NCI-H526 (cell line): ENCODE measurements at regions not wholly inside any gene's neighbourhood (a gene's known extent, or its start where the extent isn't known, plus 50 kb on each side); places are given as distances from the start of the nearest gene placed in this dataset.

Experiments used
- DNase-seq, 2 experiments: peaks; one replicate each; lab custom pipeline; 2025; lab: John Stamatoyannopoulos, UW

DNA sequence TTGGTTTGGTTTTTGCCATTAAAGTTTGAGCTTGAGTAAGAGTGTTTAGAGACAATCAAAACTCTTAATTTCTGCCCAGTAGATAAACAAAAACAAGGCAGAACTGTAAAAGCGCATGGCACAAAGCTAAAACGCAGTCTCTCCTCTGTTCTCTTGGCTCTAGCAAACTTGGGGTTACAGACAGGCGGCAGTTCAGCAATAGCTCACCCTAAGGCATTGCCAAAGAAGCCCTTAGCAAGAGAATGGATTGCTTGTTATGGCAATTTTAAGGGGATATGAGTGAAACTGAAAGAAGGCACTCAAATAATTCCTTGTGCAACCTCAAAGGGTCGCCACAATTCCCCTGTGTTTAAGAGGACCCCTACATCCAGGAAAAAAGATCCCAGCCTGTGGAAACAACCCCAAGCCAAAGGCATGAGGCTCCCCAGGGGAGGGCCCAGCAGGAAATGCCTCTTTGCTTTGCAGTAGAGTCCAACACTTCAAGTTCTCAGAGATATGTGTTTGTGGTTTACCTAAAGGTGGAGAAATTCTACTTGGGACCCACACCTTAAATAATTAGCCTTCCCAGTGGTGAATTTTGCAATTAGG is 317.0 kb upstream of the MPDZ start:
- DNase-seq = no peak

DNA sequence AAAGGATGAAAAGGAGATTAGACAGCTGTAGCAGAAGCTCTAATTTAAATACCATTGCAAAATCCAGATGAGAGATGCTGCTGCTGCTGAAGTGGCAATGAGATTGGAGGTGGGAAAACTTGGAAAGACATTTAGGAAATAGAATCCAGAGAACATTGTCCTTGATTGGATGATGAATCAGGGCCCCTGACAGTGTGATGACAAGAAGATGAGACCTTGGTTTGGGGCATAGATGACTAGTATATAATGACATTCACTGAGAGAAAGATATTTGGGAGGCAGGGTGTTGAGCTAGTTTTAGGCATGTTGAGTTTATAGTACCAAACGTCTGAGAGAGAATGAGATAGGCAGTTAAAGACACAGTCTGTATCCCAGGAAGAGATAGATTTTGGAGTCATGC is 311.5 kb upstream of the MPDZ start:
- DNase-seq = no peak

DNA sequence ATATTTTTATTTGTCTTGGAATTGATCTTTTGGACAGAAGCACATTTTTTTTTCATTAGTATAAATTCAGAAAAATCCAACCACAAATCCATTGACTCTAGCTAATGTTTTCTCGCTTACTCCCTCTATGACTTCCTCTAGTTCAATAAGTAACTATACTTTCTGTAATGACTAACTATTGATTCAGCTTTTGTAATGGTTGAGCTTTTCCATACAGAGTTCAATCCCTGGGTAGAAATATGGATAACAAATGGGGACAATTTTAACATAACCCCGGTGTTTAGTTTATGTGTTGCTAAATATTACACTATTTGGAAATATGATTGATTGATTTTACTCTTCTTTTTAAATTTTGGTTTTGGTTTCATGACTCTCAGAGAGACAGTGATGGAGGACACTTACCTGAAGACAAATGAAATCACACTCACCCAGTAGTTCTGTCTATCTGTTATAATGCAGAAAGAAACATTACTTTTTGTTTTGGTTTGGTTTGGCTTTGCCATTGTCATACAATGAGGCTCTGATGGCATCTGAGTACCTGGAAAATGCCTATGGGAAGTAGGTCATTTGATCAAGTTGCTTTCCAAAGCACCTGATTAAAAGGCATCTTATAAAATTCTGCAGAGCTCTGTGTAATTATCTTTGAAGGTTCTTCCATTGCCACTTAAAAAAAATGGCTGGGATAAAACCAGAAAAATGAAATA is 309.7 kb upstream of the MPDZ start:
- no peak for DNase-seq

DNA sequence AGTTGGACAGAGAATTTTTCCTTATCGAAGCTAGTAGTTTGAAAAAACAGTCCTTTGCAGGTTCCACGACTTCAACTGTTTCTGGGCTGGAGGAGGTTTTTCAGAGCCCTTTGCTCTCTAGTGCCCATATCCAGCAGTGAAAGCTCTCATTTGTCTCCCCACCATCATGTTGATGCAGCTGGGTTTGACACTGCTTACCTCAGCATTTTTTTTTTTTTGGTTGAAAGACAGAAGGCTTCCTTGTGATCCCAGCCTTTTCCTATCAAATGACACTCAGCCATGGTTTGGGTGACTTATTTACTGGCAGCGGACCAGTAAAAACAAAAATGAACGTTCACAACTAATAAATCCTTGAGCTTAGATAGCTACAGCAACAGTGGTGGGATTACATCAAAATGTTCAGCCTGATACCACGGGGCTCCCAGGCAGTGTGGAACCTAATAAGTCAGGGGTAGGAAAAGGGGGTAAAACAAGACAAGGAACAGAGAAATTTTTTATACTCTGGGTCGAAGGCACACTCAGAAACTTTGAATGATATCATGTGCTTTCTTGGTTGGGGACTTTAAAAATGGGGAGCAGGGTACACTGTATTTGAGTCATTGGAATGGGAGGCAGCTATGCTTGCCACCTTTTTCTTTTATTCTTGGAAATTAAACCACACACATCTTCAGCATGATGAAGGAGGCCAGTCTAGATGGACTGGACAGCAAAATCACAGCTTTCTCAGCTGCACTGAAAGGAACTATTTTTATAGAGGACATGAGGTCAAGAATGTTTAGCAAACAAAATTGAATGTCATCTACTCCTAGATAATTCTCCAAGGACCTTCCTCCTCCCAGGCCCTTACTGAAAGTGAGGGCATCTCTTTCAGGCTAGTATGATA is 308.9 kb upstream of the MPDZ start:
- DNase-seq = no peak

DNA sequence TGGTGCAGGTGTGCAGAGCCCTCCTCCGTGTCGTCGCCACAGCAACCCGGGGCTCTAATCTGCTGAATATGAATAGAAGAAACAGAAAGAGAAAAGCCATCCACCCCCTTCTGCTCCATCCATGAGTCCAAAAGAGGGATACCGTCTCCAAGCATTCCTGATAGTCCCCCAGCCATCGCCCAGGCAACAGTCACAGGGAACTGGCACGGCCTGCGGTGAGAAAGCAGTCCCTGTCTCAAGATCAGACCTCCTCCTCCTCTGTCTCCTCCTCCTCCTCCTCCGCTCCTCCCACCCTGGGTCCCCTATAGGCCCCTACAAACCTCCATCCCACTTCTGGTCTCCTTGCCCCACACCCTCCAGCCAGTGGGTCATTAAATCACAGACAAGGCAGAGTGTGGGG is 308.1 kb upstream of the MPDZ start:
- no peak for DNase-seq

DNA sequence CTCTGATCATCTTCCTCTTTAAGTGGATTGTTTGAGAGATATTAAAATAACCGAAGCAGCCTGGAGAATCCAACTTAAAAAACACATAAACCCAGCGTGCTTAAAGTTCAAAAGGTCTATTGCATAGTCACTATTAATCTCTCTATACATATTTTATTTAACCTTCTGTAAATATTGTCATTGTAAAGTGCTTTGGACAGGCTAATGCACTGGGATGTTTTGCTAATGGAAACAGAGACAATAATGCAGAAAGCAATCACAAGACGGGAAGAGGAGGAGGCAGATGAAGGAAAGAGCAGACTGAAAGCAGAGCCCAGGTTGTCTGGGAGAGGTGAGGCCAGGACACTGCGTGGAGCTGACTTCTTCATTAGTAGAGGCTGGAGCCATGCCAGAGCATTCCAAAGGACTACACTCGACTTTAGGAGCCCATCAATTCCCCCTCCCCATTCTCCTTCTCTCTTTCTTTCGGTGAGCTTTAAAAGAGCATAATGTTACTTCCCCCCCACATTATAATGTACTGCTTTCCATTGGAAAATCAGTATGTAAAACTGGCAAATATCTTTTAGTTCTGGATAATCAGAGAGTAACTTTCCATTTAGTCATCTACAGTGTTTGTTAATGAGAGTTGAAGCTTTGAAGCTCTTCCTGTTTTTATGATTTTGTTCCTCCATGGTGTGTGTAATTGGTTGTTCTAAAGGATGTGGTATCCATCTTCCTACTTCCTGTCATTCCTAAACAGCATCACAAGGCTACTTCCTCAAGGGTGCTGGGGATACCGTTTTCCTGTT is 307.3 kb upstream of the MPDZ start:
- no peak for DNase-seq

DNA sequence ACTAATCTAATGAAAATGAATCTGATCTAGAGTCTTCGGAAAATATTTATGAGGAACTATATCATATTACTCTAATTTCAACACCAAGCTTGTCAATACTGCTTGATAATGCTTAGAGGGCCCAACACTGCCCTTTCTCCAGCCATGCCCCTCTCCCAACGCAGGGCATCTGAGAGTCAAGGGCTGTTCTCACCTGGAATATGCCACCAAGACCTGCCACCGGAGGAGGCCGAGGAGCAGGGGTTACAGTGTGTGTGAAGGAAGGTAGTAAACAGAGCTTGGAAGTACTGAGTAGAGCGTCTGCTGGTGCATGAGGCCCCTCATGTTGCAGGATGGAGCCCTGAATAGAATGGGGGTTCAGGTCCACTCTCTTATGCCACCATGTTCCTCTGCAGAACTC is 301.3 kb upstream of the MPDZ start:
- DNase-seq = no peak

DNA sequence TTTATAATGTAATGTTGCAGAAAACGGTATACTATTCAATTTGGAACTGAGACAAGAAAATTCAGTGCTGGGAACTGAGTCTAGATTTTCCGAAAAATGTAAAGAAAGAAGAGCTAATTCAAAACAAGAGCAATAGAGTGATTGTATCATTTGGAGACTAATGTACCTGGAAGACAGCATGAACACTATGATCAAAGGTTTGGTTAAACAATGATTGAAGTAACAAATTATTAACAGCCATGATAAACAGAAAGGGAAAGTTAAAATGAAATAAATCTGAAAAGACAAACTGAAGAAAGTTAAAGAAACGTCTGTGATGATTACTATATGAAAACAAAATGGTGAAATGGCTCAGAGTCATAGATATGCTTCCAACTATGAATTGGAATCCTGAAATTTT is 300.6 kb upstream of the MPDZ start:
- DNase-seq = no peak

DNA sequence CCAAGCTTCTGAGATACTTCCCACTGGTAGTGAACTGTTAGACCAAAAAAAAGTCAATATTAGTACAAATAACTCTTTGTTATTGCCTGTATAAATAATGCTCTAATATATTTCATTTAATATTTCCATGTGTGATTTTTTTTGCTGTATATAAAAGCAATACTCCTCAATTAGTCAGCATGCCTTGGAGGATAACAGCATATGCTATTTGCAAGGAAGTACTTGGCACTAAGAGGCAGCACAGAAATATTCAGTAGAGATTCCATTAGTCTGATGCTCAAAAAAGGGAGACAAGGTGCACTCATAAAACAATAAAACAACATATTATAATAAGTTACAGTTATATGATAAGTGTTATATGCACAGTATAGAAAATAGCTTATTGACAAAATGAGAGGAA is 296.6 kb upstream of the MPDZ start:
- no peak for DNase-seq

DNA sequence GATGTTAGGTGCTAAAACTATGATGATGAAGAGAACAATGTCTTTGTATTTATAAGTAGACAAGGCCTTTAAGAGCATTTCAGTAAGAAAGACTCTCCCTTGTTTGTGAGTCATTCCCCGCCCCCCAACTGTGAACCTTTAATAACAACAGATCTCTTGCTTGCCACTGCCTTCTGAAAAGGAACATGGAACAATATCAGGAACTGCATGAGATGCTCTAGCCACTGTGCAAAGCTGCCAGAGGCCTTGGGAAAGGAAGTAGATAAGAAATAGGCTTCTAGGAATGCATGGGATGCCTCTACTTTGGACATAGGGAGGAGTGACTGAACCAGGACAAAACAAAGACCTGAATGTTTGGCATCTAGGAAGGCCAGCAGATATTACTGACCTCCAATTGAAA is 296.1 kb upstream of the MPDZ start:
- DNase-seq = no peak

DNA sequence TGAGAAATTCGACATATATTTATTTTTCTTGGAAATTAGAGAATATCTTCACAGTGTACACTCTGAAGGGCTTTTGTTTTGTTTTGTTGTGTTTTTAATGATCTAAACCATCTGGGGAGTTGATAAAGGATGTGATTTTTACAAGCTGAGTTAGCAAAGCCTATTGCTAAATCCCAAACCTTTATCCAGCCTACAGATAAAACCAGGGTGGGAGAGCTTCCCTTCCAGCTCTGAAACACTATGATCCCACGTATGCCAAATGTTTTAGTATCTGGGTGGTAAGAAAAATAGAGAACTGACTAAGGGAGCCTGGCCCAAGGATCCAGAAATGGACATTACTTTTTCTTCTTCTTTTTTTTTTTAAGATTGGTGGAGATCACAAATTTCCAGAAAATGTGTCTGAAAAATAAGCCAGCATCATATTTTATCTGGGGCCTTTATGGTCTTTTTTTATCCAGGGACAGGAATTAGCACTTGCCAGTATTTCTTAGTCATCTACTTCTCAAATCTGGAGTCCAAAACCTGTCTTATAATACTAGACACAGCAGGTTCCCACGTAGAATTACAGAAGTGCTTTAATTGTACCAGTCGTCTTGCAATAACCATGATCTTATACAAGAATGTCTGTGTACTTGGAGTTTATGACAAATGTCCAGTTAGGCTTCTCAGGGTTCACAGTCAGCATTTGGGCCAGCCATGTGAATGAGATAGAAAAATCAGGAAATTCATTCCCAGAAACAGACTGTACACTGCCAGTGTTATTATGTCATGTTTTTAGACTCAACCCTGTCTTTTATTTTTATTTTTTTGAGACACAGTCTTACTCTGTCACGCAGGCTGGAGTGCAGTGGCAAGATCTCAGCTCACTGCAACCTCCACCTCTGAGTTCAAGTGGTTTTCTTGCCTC is 290.8 kb upstream of the MPDZ start:
- no peak for DNase-seq

DNA sequence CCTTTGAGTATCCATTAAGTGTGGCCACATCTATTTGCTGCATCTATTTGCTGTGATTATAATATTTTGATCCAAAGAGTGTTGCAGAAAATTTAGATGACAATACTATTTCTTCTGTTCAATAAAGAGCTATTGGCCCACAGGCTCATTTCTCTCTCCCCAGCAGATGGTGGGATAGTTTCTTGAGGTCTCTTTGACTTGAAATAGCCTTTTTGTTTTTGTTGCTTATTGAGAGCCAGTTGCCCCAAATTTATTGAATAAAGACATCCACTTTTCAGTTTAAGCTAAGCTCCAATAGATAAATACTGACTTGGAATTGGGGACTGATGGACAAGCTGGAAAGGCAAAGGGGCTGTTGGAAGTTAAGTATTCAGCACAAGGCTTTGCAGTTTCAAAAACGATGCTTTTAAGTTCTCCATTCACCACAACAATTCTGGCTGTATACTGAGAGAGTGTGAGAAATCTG is 290.1 kb upstream of the MPDZ start:
- no peak for DNase-seq

DNA sequence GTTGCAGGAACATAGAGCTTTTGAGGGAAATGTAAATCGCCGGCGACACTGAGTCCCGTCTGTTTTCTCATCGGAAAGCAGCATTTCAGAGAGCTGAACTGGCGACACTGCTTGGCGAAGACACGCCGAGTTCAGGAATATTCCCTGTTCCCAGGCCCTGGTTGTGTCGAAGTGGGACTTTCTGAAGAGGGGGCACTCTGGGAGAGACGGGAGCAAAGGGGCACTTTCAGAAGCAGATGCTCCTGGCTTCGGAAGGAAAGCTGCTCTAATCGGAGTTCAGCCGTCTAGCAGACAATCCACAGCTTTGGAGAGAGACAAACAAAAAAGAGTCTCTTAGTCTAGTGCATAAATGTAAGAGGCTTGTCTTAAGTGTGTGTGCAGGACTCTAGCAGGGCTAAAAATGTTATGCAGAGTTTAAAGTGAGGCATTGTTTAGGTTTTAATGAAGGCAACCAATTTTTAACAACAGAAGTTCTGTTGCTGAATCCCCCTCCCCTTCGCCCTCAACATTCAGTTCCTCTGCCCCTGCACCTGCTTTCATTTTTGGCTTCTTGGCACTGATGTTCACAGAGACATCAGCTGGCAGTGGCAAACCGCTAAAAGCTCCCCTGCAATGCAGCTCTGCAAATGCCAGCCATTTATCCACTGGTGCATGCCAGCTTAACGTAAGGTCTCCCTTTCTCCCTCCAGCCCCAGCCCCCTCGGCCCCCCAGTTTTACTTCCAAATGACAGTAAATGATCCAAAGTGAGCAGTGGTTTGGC is 289.5 kb upstream of the MPDZ start:
- DNase-seq = peak in 1 of 2 experiments; percentile 5

DNA sequence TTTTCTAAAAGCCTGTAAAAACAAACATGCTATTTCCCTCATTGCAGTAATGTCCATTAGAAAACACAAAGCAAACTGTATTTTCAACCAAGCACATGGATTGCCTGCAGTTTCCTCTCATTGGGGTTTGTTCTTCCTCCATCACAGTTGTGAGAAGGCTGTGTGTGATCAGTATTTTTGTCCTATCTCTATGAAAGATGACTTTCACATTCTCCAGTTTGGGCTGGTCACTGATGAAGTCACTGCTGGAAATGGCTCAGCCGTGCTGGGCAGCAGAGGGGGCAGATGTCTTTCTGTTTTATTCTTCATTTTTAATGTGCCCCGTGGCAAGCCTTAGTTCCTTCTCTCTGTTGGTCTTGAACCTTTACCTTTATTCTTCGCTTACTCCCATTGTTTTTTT is 288.9 kb upstream of the MPDZ start:
- no peak for DNase-seq

DNA sequence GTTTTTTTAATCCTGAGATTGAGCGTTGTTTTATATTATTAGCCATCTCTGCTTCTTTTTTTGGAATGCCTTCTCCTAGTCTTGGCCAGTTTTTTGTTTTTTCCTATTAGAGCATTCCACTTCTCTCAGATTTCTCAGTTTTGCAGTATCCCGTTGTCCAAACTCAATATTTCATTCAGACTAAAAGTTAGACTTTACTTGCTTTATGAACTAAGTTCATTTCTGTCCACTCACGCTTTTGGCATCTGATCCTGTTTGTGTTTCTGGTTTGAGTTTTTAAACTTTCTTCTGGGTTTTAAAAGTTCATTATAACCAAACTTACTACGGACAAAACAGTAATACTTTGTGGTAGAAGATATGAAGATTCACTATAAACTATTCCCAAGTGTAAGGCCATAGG is 288.3 kb upstream of the MPDZ start:
- no peak for DNase-seq

DNA sequence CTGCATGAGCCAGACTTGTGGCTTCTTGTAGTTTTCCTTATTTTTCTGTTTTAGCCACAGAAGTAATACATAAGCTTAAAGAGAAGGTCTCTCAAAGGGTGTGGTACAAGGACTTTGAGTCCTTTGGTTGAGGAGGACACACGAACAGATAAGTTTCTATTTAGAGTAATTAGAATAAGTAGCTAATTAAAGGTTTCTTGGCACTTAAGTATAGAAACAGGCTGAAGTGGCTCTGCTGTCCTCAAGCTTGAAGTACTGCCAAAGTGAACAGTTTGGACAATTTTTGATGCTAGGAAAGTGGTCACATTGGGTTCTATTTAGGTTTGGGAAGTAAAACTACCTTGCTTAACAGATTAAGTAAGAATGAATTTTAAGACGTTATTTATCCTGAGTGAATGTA is 278.3 kb upstream of the MPDZ start:
- DNase-seq = no peak

DNA sequence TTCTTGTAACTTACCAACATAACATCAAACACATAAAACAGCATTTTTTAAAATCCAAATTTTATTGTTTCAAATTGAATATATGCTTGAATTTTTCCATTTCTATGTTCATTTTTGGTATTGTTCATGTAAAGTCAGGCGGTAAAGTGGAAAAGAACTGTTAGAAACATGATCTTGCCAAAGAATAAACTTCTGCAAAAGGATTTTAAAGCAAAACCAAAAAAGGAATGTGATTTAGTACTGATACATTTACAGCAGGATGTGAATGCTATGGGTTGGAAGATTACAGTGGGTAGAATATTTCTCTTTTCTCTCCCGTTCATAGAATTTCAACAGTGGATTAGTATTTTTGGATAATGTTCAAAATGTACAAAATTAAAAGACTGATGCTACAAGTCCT is 277.2 kb upstream of the MPDZ start:
- DNase-seq = no peak

DNA sequence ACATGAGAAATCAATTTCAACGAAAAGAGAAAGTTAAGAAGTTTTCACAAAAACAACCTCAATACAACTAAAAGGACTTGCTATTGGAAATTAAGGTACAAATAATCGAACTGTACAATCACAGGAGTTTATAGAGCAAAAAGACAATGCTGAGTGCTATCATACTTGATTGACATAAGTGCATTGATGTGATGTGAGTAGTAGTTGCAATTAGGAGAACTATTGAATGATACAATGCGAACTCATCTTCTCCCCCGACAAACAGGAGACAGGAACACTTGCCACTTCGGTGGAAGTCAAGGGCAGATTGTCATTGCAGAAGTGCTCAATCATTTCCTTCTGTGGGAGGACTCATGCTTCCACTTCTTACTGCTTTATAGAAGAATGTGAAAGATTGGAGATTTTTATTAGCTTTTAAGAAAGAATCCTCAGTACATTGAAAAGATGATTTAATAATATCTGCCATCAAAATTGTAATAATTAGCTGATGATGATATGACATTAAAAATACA is 276.6 kb upstream of the MPDZ start:
- DNase-seq = no peak

DNA sequence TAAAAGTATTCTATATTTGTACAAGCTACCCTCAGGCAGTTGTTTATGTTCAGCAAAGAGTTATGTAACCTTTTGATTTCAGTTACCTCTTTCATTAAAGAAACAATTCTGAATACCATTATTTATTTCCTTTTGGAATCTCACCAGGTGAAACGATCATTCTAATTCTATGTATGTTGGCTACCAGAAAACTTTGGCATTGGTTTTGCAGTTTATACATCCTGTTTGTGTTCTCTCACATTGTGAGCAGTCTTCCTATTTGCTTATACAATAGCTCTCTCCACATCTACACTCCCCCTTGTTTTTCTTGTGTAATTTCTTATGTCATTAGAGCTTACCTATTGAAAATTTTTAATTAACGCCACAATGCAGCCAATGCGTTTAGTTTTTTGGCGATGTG is 276.0 kb upstream of the MPDZ start:
- no peak for DNase-seq

DNA sequence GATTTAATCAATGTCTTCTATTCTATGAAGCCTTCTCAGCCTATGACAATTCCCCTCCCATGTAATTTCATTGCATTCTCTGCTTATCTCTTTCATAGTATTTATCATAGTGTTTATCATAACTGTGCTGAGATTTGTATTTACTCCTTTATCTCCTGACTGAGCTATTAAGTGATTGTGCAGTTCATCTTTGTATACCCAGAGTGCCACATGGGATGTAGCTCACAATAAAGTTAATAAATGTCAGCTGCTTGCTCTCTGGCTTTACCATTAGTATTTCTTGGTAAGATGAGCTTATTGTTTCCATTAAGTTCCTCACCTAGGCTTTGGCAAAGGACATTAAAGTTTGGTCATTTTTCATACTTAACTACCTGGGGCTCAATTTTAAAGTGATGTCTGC is 275.1 kb upstream of the MPDZ start:
- no peak for DNase-seq
